IPS-15b (cell line): ENCODE measurements at regions not wholly inside any gene's neighbourhood (a gene's known extent, or its start where the extent isn't known, plus 50 kb on each side); places are given as distances from the start of the nearest gene placed in this dataset.
A peak's percentile ranks its signal among the peaks of the same experiment; 100 is the strongest.
"Not testable (repeated sequence)": the region's sequence is repeated elsewhere in the genome, so short reads cannot be mapped to it uniquely, and the experiment has no call there.

Source experiments
- H3K27me3 ChIP-seq: one replicate; pipeline ENCODE4 v1.6.1; 2013; ENCODE audit warnings: low read length; ENCODE audit not compliant: control insufficient read depth, insufficient read depth
- H3K36me3 ChIP-seq: one replicate; pipeline ENCODE4 v1.6.1; 2013; ENCODE audit warnings: low read length; ENCODE audit not compliant: control insufficient read depth, insufficient read depth
- H3K4me1 ChIP-seq: one replicate; pipeline ENCODE4 v1.6.1; 2013; ENCODE audit warnings: mild to moderate bottlenecking, low read length; ENCODE audit not compliant: control insufficient read depth, insufficient read depth
- H3K4me3 ChIP-seq: one replicate; pipeline ENCODE4 v1.5.1; 2013; ENCODE audit warnings: low read depth, low read length
- H3K9ac ChIP-seq: one replicate; pipeline ENCODE4 v1.6.1; 2013; ENCODE audit warnings: low read depth, mild to moderate bottlenecking, low read length
- H3K9me3 ChIP-seq: one replicate; pipeline ENCODE4 v1.6.1; 2013; ENCODE audit warnings: mild to moderate bottlenecking, low read length; ENCODE audit not compliant: control insufficient read depth, insufficient read depth

DNA sequence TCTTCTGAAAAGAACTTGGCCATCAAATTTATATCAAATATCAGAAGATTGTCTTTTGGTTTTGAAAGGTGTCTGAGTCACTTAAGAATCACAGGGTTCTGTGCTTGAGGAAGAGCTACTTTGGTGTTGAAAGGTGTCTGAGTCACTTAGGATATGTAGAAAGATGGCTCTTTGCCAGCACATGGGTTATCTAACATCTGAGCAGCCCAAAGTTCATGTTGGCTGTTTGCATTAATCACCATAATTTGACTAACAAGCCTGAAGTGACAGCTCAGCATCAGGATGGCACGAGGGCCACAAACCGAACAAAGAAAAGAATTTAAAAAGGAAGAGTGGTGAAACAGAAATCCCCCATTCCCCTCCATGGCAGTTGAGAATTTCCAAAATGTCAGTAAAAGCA, 190.5 kb upstream of the CMC1 start:
- no peaks in the 10 kb centered on the region for H3K9me3 ChIP-seq
- H3K4me3 ChIP-seq: no peak overlapping the region
- H3K27me3 ChIP-seq: no peaks in the 10 kb centered on the region
- H3K36me3 ChIP-seq: no peaks in the 10 kb centered on the region
- H3K9ac ChIP-seq: no peak overlapping the region
- H3K4me1 ChIP-seq: peaks cover 5% of the 10 kb centered on the region

DNA sequence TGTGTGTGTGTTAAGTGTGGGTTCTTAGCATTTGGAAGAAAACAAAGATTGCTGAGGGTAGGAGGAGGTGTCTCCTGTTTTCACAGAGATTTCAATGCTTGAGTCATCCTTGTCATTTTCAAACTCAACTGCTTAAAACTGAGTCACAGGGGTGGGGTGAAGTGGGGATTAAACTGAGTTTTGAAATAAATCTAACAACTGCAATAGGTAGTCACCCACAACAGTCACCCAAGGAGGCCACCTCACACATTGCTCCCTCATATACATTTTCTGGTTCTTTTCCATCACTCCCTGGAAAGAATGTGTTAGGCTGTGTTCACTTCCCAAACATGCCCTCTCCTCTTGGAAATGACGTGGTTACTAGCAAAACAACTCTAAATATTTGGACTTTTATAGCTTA, 187.7 kb upstream of the CMC1 start:
- Histone ChIP-seq H3K9me3 (no peaks in the 10 kb centered on the region), H3K36me3 (no peaks in the 10 kb centered on the region), H3K4me1 (peaks cover 8% of the 10 kb centered on the region), H3K4me3 (no peak overlapping the region), H3K9ac (no peak overlapping the region), H3K27me3 (no peaks in the 10 kb centered on the region)

DNA sequence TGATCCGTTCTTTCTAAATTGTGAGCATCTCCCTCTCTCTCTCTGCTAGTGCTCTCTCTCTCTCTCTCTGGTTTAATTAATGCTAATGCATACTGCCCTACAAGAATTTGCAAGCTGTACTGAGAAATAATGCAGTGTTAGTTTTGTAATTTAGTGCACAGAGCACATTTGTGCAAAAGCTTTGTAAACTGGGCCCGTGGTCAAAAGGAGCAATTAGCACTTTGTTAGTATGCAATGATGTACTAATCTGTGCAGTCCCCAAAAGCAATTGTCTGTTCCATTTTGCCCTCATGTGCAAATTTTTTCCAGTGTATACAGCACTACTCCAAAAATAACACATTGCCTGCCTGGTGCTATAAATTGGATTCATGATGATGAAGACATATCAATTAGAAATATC, 184.6 kb upstream of the CMC1 start:
- no peak overlapping the region for H3K4me3 ChIP-seq
- H3K4me1 ChIP-seq: peaks cover 8% of the 10 kb centered on the region
- no peak overlapping the region for H3K9ac ChIP-seq
- no peaks in the 10 kb centered on the region for H3K27me3 ChIP-seq
- H3K36me3 ChIP-seq: no peaks in the 10 kb centered on the region
- no peaks in the 10 kb centered on the region for H3K9me3 ChIP-seq

DNA sequence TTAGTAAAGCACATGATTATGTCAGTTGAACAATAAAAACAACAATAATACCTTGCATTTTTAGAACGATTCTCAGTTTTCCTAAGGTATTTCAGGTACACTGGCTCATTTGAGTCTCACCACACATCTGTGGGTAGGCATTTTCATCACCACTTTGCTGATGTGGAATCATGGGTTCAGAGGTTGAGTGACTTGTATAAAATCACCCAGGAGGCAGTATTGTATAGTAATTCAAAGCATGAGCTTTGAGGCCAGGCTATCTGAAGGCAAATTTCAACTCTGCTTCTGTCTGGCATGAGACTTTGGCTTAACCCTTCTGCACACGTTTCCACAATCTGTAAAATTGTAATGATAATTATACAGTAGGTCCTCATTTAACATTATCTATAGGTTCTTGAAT, 183.9 kb upstream of the CMC1 start:
- Histone ChIP-seq H3K4me1 (peaks cover 5% of the 10 kb centered on the region), H3K4me3 (no peak overlapping the region), H3K36me3 (no peaks in the 10 kb centered on the region), H3K27me3 (no peaks in the 10 kb centered on the region), H3K9me3 (no peaks in the 10 kb centered on the region), H3K9ac (no peak overlapping the region)

DNA sequence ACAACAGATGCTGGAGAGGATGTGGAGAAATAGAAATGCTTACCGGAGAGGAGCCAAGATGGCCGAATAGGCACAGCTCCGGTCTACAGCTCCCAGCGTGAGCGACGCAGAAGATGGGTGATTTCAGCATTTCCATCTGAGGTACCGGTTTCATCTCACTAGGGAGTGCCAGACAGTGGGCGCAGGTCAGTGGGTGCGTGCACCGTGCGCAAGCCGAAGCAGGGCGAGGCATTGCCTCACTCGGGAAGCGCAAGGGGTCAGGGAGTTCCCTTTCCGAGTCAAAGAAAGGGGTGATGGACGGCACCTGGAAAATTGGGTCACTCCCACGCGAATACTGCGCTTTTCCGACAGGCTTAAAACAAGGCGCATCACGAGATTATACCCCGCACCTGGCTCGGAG, 182.2 kb upstream of the CMC1 start:
- H3K27me3 ChIP-seq, H3K9me3 ChIP-seq, H3K36me3 ChIP-seq, H3K4me1 ChIP-seq: not testable (repeated sequence)
- H3K9ac ChIP-seq: peak overlapping the region; percentile 73
- H3K4me3 ChIP-seq: peak overlapping the region; percentile 49

DNA sequence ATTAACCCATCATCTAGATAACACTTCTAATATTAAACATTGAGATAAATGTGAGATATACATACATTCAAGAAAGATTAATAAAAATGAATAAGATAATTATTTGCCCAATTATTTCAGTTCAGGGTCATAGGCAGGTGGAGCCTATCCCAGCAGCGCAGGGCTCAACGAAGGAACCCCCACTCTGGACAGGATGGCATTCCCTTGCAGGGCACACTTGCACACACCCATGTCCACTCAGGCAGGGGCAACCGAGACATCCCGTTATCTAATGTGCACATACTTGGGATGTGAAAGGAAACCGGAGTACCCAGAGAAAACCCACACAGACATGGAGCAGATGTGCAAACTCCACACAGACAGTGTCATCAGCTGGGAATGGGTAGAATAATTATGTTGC, 175.4 kb upstream of the CMC1 start:
- Histone ChIP-seq H3K9me3 (no peaks in the 10 kb centered on the region), H3K4me1 (no peaks in the 10 kb centered on the region), H3K27me3 (no peaks in the 10 kb centered on the region), H3K9ac (no peak overlapping the region), H3K4me3 (no peak overlapping the region), H3K36me3 (no peaks in the 10 kb centered on the region)

DNA sequence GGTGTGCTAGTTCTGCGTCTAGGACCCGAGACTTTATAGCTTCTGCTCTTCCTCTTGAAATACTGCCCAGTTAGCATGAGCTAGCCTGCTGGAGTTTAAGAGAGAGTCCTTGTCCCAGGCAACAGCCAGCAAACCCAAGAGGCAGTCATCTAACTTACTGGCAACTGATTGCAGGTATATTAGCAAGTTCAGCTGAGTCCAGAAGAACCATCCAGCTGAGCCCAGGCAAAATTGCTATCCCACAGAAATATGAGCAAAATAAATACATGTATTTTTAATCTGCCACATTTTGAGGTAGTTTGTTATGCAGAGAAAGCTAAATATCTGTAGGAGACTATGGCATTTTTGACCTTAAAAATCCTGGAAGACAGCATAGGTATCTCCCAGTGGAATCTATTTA, 174.4 kb upstream of the CMC1 start:
- no peaks in the 10 kb centered on the region for H3K36me3 ChIP-seq
- H3K9me3 ChIP-seq: no peaks in the 10 kb centered on the region
- H3K9ac ChIP-seq: no peak overlapping the region
- no peak overlapping the region for H3K4me3 ChIP-seq
- H3K4me1 ChIP-seq: no peaks in the 10 kb centered on the region
- H3K27me3 ChIP-seq: no peaks in the 10 kb centered on the region

DNA sequence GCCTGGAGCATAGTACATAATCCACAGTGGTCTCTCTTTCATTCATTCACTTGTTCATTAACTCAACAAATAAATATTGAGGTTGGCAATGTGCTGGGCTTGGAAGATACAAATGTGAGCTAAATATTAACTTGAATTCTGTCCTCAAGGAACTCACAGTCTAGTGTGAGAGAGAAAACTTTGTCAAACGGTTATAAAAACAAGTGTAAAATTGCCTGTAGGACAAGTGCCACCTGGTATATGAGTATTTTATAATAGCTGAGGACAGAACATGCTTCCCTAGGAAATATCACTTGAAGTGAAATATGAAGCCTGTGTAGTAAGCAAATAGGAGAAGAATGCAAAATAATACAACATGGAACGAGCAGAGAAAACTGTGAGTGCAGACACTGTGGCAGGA, 173.1 kb upstream of the CMC1 start:
- H3K27me3 ChIP-seq: no peaks in the 10 kb centered on the region
- no peaks in the 10 kb centered on the region for H3K4me1 ChIP-seq
- H3K9ac ChIP-seq: no peak overlapping the region
- H3K9me3 ChIP-seq: no peaks in the 10 kb centered on the region
- H3K36me3 ChIP-seq: no peaks in the 10 kb centered on the region
- no peak overlapping the region for H3K4me3 ChIP-seq

DNA sequence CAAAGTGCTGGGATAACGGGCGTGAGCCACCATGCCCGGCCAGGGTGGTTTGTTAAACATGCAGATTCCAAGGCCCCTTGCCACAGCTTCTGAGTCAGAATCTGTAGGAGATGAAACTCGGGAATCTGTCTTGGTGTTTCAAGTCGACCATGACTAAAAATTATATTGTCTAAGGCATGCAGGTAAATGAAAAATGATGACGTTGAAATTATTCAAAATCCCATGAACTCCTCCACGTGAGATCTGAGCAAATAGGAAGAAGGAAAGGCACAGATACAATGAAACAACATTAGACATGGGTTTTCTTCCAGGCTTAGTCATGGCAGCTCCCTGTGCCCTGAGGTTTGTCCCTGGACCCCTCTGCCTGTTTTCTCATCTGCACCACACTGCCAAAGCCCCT, 172.0 kb upstream of the CMC1 start:
- H3K9me3 ChIP-seq: no peaks in the 10 kb centered on the region
- no peaks in the 10 kb centered on the region for H3K36me3 ChIP-seq
- H3K4me3 ChIP-seq: no peak overlapping the region
- H3K9ac ChIP-seq: no peak overlapping the region
- H3K27me3 ChIP-seq: no peaks in the 10 kb centered on the region
- H3K4me1 ChIP-seq: no peaks in the 10 kb centered on the region

DNA sequence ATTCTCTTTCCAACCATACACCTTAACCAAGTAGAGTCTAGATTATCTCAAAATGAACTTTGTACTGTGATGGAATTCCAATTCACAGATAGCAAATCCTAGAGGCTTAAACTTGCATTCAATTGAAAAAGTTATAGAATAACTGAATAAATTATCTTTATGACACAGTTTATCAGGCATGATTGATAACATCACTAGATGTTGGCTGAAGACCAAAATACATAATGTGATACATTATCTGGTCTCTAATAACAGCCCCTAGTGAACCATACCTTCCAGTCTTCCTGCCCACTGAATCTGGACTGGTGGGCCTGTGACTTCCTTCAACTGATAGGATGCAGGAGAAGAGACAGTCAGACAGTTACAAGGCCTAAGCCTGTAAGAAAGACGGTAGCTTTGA, 165.2 kb upstream of the CMC1 start:
- Histone ChIP-seq H3K36me3 (no peaks in the 10 kb centered on the region), H3K4me1 (peaks cover 15% of the 10 kb centered on the region), H3K4me3 (no peak overlapping the region), H3K27me3 (no peaks in the 10 kb centered on the region), H3K9me3 (no peaks in the 10 kb centered on the region), H3K9ac (no peak overlapping the region)

DNA sequence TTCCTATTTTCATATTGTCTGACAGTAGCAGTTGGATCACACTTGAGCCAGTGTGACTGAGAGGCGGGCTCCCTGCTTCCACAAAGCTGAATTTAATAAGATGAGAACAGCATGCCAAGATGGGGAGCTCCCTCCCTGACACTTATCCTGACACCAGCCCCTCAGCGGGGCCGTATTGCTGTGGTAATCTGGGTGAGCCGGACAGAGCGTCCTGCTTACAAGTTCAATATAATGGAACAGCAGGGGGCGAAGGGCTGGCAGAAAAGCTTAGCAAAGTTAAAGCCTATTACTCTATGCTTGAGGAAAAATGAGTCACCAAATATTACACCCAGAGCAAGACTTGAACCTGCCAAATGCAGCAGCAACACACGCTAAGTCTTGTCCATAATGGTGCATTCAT, 163.8 kb upstream of the CMC1 start:
- H3K9ac ChIP-seq: no peak overlapping the region
- H3K4me1 ChIP-seq: peaks cover 27% of the 10 kb centered on the region
- H3K4me3 ChIP-seq: no peak overlapping the region
- H3K27me3 ChIP-seq: no peaks in the 10 kb centered on the region
- no peaks in the 10 kb centered on the region for H3K9me3 ChIP-seq
- no peaks in the 10 kb centered on the region for H3K36me3 ChIP-seq

DNA sequence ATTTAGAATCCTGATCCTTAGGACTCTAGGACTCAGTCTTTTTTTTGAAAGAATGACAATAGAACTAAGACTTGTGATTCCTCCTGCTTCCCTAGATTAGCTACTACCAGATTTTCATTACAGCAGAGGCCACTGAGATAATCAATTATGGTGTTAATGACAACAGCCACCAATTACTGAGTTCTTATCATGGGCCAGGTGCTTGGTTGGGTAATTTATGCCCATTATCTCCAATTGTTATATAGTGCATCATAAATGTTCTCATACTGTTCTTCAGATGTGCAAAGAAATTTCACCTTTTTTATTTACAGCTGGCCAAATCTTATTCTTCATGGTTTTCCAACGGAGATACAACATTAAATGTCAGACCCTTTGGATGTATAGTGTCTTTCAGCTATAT, 162.9 kb upstream of the CMC1 start:
- Histone ChIP-seq H3K9ac (no peak overlapping the region), H3K9me3 (no peaks in the 10 kb centered on the region), H3K4me3 (no peak overlapping the region), H3K36me3 (no peaks in the 10 kb centered on the region), H3K27me3 (no peaks in the 10 kb centered on the region), H3K4me1 (peaks cover 29% of the 10 kb centered on the region)

DNA sequence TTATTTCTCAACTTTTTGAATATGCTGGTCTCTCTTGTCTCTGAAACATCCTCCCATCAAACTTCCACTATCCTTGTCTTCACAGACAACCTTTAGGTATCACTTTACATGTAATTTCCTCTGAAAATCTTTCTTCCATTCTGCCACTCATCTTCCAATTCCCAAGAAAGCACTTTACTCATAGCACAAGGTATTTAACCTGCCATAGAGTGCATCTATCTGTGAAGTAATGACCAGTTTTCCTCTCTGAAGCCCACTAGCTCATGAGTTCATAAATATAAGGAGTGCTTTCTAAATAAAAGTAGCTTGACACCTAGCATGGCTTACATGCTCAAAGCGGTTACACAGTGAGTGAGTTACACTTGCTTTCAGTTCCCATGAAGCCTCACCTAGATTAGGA, 160.7 kb upstream of the CMC1 start:
- Histone ChIP-seq H3K9me3 (no peaks in the 10 kb centered on the region), H3K4me3 (no peak overlapping the region), H3K27me3 (no peaks in the 10 kb centered on the region), H3K4me1 (peaks cover 29% of the 10 kb centered on the region), H3K36me3 (no peaks in the 10 kb centered on the region), H3K9ac (no peak overlapping the region)
